Erythroblast (primary cell): ENCODE measurements at regions not wholly inside any gene's neighbourhood (a gene's known extent, or its start where the extent isn't known, plus 50 kb on each side); places are given as distances from the start of the nearest gene placed in this dataset.
"Not testable (repeated sequence)": the region's sequence is repeated elsewhere in the genome, so short reads cannot be mapped to it uniquely, and the experiment has no call there.

ENCODE experiments used
- GATA1 ChIP-seq: IDR thresholded peaks from 2 replicates; pipeline ENCODE4 v1.6.1; 2011; ENCODE audit warnings: low read depth, mild to moderate bottlenecking, control low read depth, low read length, moderate library complexity
- POLR2A ChIP-seq: IDR thresholded peaks from 2 replicates; pipeline ENCODE4 v1.6.1; 2011; ENCODE audit warnings: mild to moderate bottlenecking, low read length

GRCh38 chr7:81141257-81142205 lies 222.7 kb upstream of the SEMA3C start:
- not testable (repeated sequence) for TF ChIP-seq POLR2A, GATA1
